PC-9 (cell line): ENCODE measurements at regions not wholly inside any gene's neighbourhood (a gene's known extent, or its start where the extent isn't known, plus 50 kb on each side); places are given as distances from the start of the nearest gene placed in this dataset.

Experiments
- BruUV-seq: library from RNA; stranded (reverse); fragments of 400-500 nt; replicated peaks from 2 replicates; lab custom pipeline; 2021; lab: Mats Ljungman, UMichigan
- CTCF ChIA-PET: fragments of 300-600 bp; sonication (Branson Sonifier 250); formaldehyde crosslinking; loops from one replicate; lab custom pipeline; 2022; ENCODE audit warnings: antibody characterized with exemption; lab: Charles Lee
- POLR2A ChIA-PET: fragments of 300-600 bp; sonication (Branson Sonifier 250); formaldehyde crosslinking; loops from one replicate; lab custom pipeline; 2022; ENCODE audit warnings: antibody characterized with exemption; ENCODE audit not compliant: unreplicated experiment; lab: Charles Lee
- DNase-seq, 2 experiments: peaks; one replicate each; pipeline versions ENCODE4 v3.0.0 to v3.0.0-alpha.2; 2015 to 2022; ENCODE audit warnings: mixed read lengths in 1 of 2
- H2AFZ ChIP-seq: fragments of 200-600 bp; sonication (generic); 2 replicates; pipeline ENCODE4 v1.8.1; 2017; ENCODE audit warnings: antibody characterized with exemption
- H3F3A ChIP-seq: fragments of 200-600 bp; sonication (generic); 2 replicates; pipeline ENCODE4 v1.8.1; 2017; ENCODE audit warnings: antibody characterized with exemption, mild to moderate bottlenecking, low read depth; ENCODE audit not compliant: insufficient read depth
- H3K27ac ChIP-seq: fragments of 200-600 bp; sonication (generic); 2 replicates; pipeline ENCODE4 v1.6.1; 2016; ENCODE audit warnings: mixed run types
- H3K27me3 ChIP-seq: fragments of 200-600 bp; sonication (generic); 2 replicates; pipeline ENCODE4 v1.6.1; 2016; ENCODE audit warnings: low read depth, mixed run types; ENCODE audit not compliant: insufficient read depth
- H3K36me3 ChIP-seq: fragments of 200-600 bp; sonication (generic); 2 replicates; pipeline ENCODE4 v1.6.1; 2016; ENCODE audit warnings: low read depth, mixed run types
- H3K4me1 ChIP-seq: fragments of 200-600 bp; sonication (generic); replicated peaks from 2 replicates; pipeline ENCODE4 v1.6.1; 2016; ENCODE audit warnings: mixed run types; ENCODE audit not compliant: insufficient read depth
- H3K4me2 ChIP-seq: fragments of 200-600 bp; sonication (generic); 2 replicates; pipeline ENCODE4 v1.6.1; 2017; ENCODE audit warnings: mixed run types
- H3K4me3 ChIP-seq: fragments of 200-600 bp; sonication (generic); 2 replicates; pipeline ENCODE4 v1.6.1; 2016; ENCODE audit warnings: mixed run types
- H3K79me2 ChIP-seq: fragments of 200-600 bp; sonication (generic); 2 replicates; pipeline ENCODE4 v1.6.1; 2017; ENCODE audit warnings: low read depth, mixed run types
- H3K9me2 ChIP-seq: fragments of 200-600 bp; sonication (generic); 2 replicates; pipeline ENCODE4 v1.8.1; 2017; ENCODE audit warnings: mild to moderate bottlenecking; ENCODE audit not compliant: insufficient read depth
- H3K9me3 ChIP-seq: fragments of 200-600 bp; sonication (generic); 2 replicates; pipeline ENCODE4 v1.8.1; 2016; ENCODE audit warnings: low read depth; ENCODE audit not compliant: insufficient read depth
- H4K20me1 ChIP-seq: fragments of 200-600 bp; sonication (generic); 2 replicates; pipeline ENCODE4 v1.8.1; 2017; ENCODE audit not compliant: insufficient read depth
- CTCF ChIP-seq: fragments of 200-600 bp; sonication (generic); conservative IDR thresholded peaks from 2 replicates; pipeline ENCODE4 v1.6.1; 2017; ENCODE audit warnings: mixed run types, antibody characterized with exemption, mild to moderate bottlenecking, moderate library complexity
- EZH2 ChIP-seq: fragments of 200-600 bp; sonication (generic); IDR thresholded peaks from 2 replicates; pipeline ENCODE4 v1.8.0; 2017; ENCODE audit warnings: antibody characterized with exemption, low read depth
- intact Hi-C: fragments of 100-400 bp; cut with micrococcal nuclease; formaldehyde crosslinking; loops from one replicate; pipeline ENCODE4 v1.10.0; 2022; ENCODE audit not compliant: unreplicated experiment

GRCh38 chr17:72345088-72345487, 224.3 kb downstream of the SOX9 start:
- peaks cover 6% of the 10 kb centered on the region for H3K4me1 ChIP-seq
- intact Hi-C loops = no loop called here
- ChIA-PET POLR2A (no interaction called here), CTCF (no interaction called here)
- H3K4me2 ChIP-seq = no peak overlapping the region
- peaks cover 5% of the 10 kb centered on the region for H3F3A ChIP-seq
- TF ChIP-seq CTCF (no peak), EZH2 (no peak)
- H3K9me2 ChIP-seq = no peaks in the 10 kb centered on the region
- DNase-seq = no peak
- no peaks in the 10 kb centered on the region for H4K20me1 ChIP-seq
- H3K27ac ChIP-seq = no peak overlapping the region
- H3K36me3 ChIP-seq = no peaks in the 10 kb centered on the region
- no peak overlapping the region for H3K4me3 ChIP-seq
- H3K27me3 ChIP-seq = no peaks in the 10 kb centered on the region
- H2AFZ ChIP-seq = no peak overlapping the region
- no TSS peak for BruUV-seq
- no peaks in the 10 kb centered on the region for H3K9me3 ChIP-seq
- no peaks in the 10 kb centered on the region for H3K79me2 ChIP-seq

GRCh38 chr17:72345536-72345935, 224.7 kb downstream of the SOX9 start:
- H3K27me3 ChIP-seq = no peaks in the 10 kb centered on the region
- no peaks in the 10 kb centered on the region for H4K20me1 ChIP-seq
- BruUV-seq = no TSS peak
- ChIA-PET CTCF (no interaction called here), POLR2A (no interaction called here)
- TF ChIP-seq EZH2 (no peak), CTCF (no peak)
- no peaks in the 10 kb centered on the region for H3K9me3 ChIP-seq
- intact Hi-C loops = no loop called here
- peaks cover 1% of the 10 kb centered on the region for H3K4me1 ChIP-seq
- H3K9me2 ChIP-seq = no peaks in the 10 kb centered on the region
- no peaks in the 10 kb centered on the region for H3K36me3 ChIP-seq
- no peak overlapping the region for H2AFZ ChIP-seq
- DNase-seq = no peak
- H3F3A ChIP-seq = peaks cover under 1% of the 10 kb centered on the region; the same call in 1 of the 2 replicates
- H3K79me2 ChIP-seq = no peaks in the 10 kb centered on the region
- no peak overlapping the region for H3K27ac ChIP-seq
- H3K4me3 ChIP-seq = no peak overlapping the region
- no peak overlapping the region for H3K4me2 ChIP-seq

GRCh38 chr17:72346306-72346705, 225.5 kb downstream of the SOX9 start:
- POLR2A ChIA-PET = no interaction called here
- Histone ChIP-seq H3K27ac (no peak overlapping the region), H3K4me2 (no peak overlapping the region), H3F3A (no peaks in the 10 kb centered on the region), H3K9me3 (no peaks in the 10 kb centered on the region), H3K27me3 (no peaks in the 10 kb centered on the region), H3K36me3 (no peaks in the 10 kb centered on the region), H3K9me2 (no peaks in the 10 kb centered on the region), H3K4me1 (no peaks in the 10 kb centered on the region), H2AFZ (no peak overlapping the region), H3K4me3 (no peak overlapping the region), H3K79me2 (no peaks in the 10 kb centered on the region), H4K20me1 (no peaks in the 10 kb centered on the region)
- intact Hi-C loops = no loop called here
- CTCF ChIA-PET = no interaction called here
- no TSS peak for BruUV-seq
- TF ChIP-seq CTCF (no peak), EZH2 (no peak)
- DNase-seq = no peak
